Keratinocyte (primary cell): ENCODE measurements at regions not wholly inside any gene's neighbourhood (a gene's known extent, or its start where the extent isn't known, plus 50 kb on each side); places are given as distances from the start of the nearest gene placed in this dataset.

Experiments used
- DNase-seq: peaks from one replicate; pipeline ENCODE4 v3.0.0-alpha.2; 2011; ENCODE audit warnings: low read depth, missing footprints, low spot score
- FAIRE-seq: peaks from 2 replicates; lab custom pipeline; 2011; peaks lifted over from hg19 to GRCh38; lab: Jason Lieb, UNC
- H2AFZ ChIP-seq: 2 replicates; pipeline ENCODE4 v1.6.0; 2012; ENCODE audit warnings: low read length, control low read depth, inconsistent platforms; ENCODE audit not compliant: control insufficient read depth
- H3K27ac ChIP-seq: 2 replicates; pipeline ENCODE4 v1.5.1; 2011; ENCODE audit warnings: low read length; ENCODE audit not compliant: control insufficient read depth, insufficient read depth
- H3K27me3 ChIP-seq: 3 replicates; pipeline ENCODE4 v1.6.0; 2011; ENCODE audit warnings: low read length; ENCODE audit not compliant: control insufficient read depth, insufficient read depth; ENCODE audit errors: extremely low read depth
- H3K36me3 ChIP-seq, 2 experiments: 2 replicates in 1 of 2; 3 replicates in 1 of 2; pipeline ENCODE4 v1.5.1; 2011; ENCODE audit warnings: low read length in 2 of 2, mild to moderate bottlenecking in 1 of 2; ENCODE audit not compliant: control insufficient read depth in 2 of 2, insufficient read depth in 2 of 2; ENCODE audit errors: extremely low read depth in 1 of 2
- H3K4me1 ChIP-seq: 3 replicates; pipeline ENCODE4 v1.5.1; 2011; ENCODE audit warnings: low read length; ENCODE audit not compliant: control insufficient read depth, insufficient read depth; ENCODE audit errors: extremely low read depth
- H3K4me2 ChIP-seq: 3 replicates; pipeline ENCODE4 v1.6.0; 2011; ENCODE audit warnings: low read depth, low read length; ENCODE audit not compliant: control insufficient read depth, insufficient read depth; ENCODE audit errors: extremely low read depth
- H3K4me3 ChIP-seq, 3 experiments: fragments of 200-600 bp in 1 of 3; sonication (generic) in 1 of 3; 2 replicates in 2 of 3; 3 replicates in 1 of 3; pipeline ENCODE4 v1.5.1; 2011 to 2016; ENCODE audit warnings: low read length in 3 of 3, mild to moderate bottlenecking in 3 of 3, control low read depth in 2 of 3, inconsistent platforms in 1 of 3, low read depth in 1 of 3, mixed read lengths in 1 of 3, mixed run types in 1 of 3, moderate library complexity in 1 of 3; ENCODE audit not compliant: control insufficient read depth in 2 of 3, insufficient read depth in 2 of 3; ENCODE audit errors: extremely low read depth in 1 of 3
- H3K79me2 ChIP-seq: 2 replicates; pipeline ENCODE4 v1.6.0; 2012; ENCODE audit warnings: low read length; ENCODE audit not compliant: control insufficient read depth, insufficient read depth
- H3K9ac ChIP-seq: 3 replicates; pipeline ENCODE4 v1.6.0; 2011; ENCODE audit warnings: low read length; ENCODE audit not compliant: control insufficient read depth, insufficient read depth; ENCODE audit errors: extremely low read depth
- H3K9me1 ChIP-seq: 3 replicates; pipeline ENCODE4 v1.6.0; 2011; ENCODE audit warnings: low read length; ENCODE audit not compliant: control insufficient read depth, insufficient read depth; ENCODE audit errors: extremely low read depth
- H3K9me3 ChIP-seq: 2 replicates; pipeline ENCODE4 v1.5.1; 2012; ENCODE audit warnings: low read depth, low read length; ENCODE audit not compliant: control insufficient read depth
- H4K20me1 ChIP-seq: 3 replicates; pipeline ENCODE4 v1.6.0; 2011; ENCODE audit warnings: low read length; ENCODE audit not compliant: control insufficient read depth, insufficient read depth; ENCODE audit errors: extremely low read depth
- CTCF ChIP-seq, 3 experiments: IDR thresholded peaks in 1 of 3; conservative IDR thresholded peaks in 1 of 3; optimal IDR thresholded peaks in 1 of 3; 2 replicates in 2 of 3; 3 replicates in 1 of 3; pipeline versions ENCODE3 to v1.5.1; 2011; ENCODE audit warnings: low read length in 3 of 3, mild to moderate bottlenecking in 3 of 3, moderate library complexity in 2 of 3, control low read depth in 1 of 3, inconsistent platforms in 1 of 3; ENCODE audit not compliant: insufficient read depth in 2 of 3; ENCODE audit errors: extremely low read depth in 1 of 3
- EZH2 ChIP-seq: IDR thresholded peaks from one replicate; pipeline ENCODE4 v1.6.1; 2012; ENCODE audit warnings: inconsistent platforms, mild to moderate bottlenecking, low read length, moderate library complexity
- dilution Hi-C: fragments of 300-500 bp; cut with MboI; formaldehyde crosslinking; loops from one replicate; pipeline ENCODE4 v1.7.0; 2020; ENCODE audit warnings: low sequenced_read_pairs; ENCODE audit not compliant: extremely low pct_ligation_motif_present

GRCh38 chr1:78325293-78325692 is 165.5 kb upstream of the PTGFR start:
- Histone ChIP-seq H2AFZ (no peak overlapping the region), H3K4me3 (no peak overlapping the region), H4K20me1 (no peaks in the 10 kb centered on the region), H3K79me2 (no peaks in the 10 kb centered on the region), H3K9me1 (no peaks in the 10 kb centered on the region), H3K9ac (no peak overlapping the region), H3K9me3 (no peaks in the 10 kb centered on the region), H3K4me1 (no peaks in the 10 kb centered on the region), H3K27ac (no peak overlapping the region), H3K4me2 (no peak overlapping the region), H3K27me3 (peaks cover 3% of the 10 kb centered on the region), H3K36me3 (no peaks in the 10 kb centered on the region)
- DNase-seq (no peak), FAIRE-seq (no peak)
- dilution Hi-C loops: no loop called here
- TF ChIP-seq EZH2 (no peak), CTCF (optimal IDR thresholded peaks at IDR 0.05 in 1 of 3, IDR thresholded peaks at IDR 0.05 in 1 of 3, conservative IDR thresholded peaks at IDR 0.05 in 1 of 3; ENCODE audit: extremely low read depth in 1 of 3, insufficient read depth in 2 of 3, low read length in 3 of 3) (peak in 1 of 3 experiments; percentile 9)

GRCh38 chr1:78329475-78329874 is 161.3 kb upstream of the PTGFR start:
- DNase-seq (no peak), FAIRE-seq (no peak)
- no peaks in the 10 kb centered on the region for H3K4me1 ChIP-seq
- no peak overlapping the region for H3K27ac ChIP-seq
- no peak overlapping the region for H2AFZ ChIP-seq
- H3K9me1 ChIP-seq: no peaks in the 10 kb centered on the region
- no peaks in the 10 kb centered on the region for H3K9me3 ChIP-seq
- no peaks in the 10 kb centered on the region for H3K27me3 ChIP-seq
- no peaks in the 10 kb centered on the region for H3K36me3 ChIP-seq
- H3K4me3 ChIP-seq: no peak overlapping the region
- no peaks in the 10 kb centered on the region for H4K20me1 ChIP-seq
- H3K9ac ChIP-seq: no peak overlapping the region
- no peak for TF ChIP-seq EZH2
- TF ChIP-seq CTCF (optimal IDR thresholded peaks at IDR 0.05 in 1 of 3, IDR thresholded peaks at IDR 0.05 in 1 of 3, conservative IDR thresholded peaks at IDR 0.05 in 1 of 3; ENCODE audit: extremely low read depth in 1 of 3, insufficient read depth in 2 of 3, low read length in 3 of 3): no peak
- no peak overlapping the region for H3K4me2 ChIP-seq
- dilution Hi-C loops: no loop called here
- no peaks in the 10 kb centered on the region for H3K79me2 ChIP-seq
